ENCODE measurements at regions not wholly inside any gene's neighbourhood (a gene's known extent, or its start where the extent isn't known, plus 50 kb on each side); places are given as distances from the start of the nearest gene placed in this dataset.

GRCh38 chr3:152620395-152620794 lies 214.5 kb upstream of the P2RY1 start:
- peaks cover 7% of the 10 kb centered on the region for H3K9me3 Mint-ChIP-seq
- H3K4me3 Mint-ChIP-seq = no peak overlapping the region
- no peak overlapping the region for H3K27ac Mint-ChIP-seq
- intact Hi-C loops (cut with micrococcal nuclease) = no loop called here
- no peaks in the 10 kb centered on the region for H3K36me3 Mint-ChIP-seq (ENCODE audit: low read depth)
- no peaks in the 10 kb centered on the region for H3K27me3 Mint-ChIP-seq
- peaks cover 7% of the 10 kb centered on the region for H3K4me1 Mint-ChIP-seq (ENCODE audit: low read depth)

DNA sequence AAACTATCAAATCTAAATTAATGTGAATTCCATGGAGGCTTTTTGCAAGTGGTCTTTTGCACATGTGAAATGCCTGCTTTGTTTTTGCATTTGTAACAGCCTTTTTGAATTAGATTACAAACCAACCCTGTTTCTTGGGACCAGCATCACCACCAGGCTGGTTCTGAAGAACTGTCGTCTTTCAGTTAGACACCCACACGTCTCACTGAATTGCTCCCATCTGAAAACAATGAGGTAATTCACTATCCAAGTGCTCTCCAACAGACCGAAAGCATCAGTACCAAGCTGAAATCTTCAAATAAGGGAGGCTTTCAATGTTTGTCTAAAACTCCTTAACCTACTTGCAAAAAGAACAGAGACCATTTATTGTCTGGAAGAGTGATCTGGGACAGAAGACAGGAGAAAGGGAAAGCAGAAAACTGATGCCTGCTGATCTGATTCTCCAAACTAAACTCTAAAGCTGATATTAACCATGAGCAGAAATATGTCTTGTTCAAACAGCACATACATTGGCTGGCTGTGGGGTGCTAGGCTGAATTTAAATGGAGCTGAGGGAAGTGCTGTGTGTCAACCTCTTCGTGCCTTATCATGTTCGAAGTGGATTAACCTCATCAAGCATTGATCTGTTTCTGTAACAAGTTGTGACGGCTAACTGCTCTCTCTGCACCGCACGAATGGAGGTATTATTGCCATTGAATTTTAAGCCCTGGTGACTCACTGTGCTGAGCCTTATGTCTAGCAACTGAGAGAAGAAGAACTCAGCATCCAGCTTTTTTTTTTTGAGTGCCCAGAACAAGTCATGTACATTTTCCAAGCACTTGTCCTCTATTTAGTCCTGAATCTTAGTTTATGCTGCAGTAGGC lies 213.7 kb upstream of the P2RY1 start:
- H3K4me1 Mint-ChIP-seq (ENCODE audit: low read depth) = peaks cover 7% of the 10 kb centered on the region
- intact Hi-C loops (cut with micrococcal nuclease) = no loop called here
- H3K9me3 Mint-ChIP-seq = no peaks in the 10 kb centered on the region
- no peak overlapping the region for H3K4me3 Mint-ChIP-seq
- no peaks in the 10 kb centered on the region for H3K27me3 Mint-ChIP-seq
- no peak overlapping the region for H3K27ac Mint-ChIP-seq
- no peaks in the 10 kb centered on the region for H3K36me3 Mint-ChIP-seq (ENCODE audit: low read depth)

DNA sequence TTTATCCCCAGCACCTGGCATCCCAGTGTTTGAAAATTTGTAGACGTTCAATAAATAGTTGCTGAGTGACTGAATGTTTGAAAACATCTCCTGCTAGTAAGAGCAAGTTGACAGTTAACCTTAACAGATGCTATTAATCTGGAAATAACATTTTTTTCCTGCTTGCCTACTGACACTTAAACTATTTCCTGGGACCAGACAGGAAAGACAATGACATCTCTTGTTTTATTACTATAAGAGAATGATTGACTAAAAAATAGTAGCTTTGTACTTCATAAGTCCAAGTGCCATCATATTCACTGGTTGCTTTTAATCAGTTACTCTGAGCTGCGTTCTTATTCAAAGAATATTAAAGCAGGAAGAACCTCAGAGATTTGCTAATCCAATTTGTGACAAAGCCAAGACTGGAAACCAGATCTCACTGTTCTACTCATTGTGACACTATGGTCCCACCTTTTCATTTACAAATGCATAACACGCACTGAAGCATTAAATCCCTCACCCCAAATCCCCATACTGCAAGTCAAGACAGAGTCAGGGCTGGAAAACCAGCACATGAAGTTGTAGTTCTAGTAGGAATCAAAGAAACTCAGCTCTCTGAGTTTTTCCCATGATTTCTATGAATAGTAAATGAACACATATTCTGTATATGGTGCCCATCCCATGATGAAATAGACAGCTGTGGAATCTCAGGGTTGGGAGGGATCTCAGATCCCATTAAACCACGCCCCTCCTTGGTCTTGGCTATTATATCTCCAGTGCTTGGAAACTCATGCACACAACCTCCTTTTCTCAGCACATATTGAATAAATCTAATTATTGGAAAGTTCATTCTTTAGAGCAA lies 212.7 kb upstream of the P2RY1 start:
- Mint-ChIP-seq H3K9me3 (no peaks in the 10 kb centered on the region), H3K27me3 (no peaks in the 10 kb centered on the region), H3K27ac (no peak overlapping the region), H3K4me3 (no peak overlapping the region), H3K36me3 (ENCODE audit: low read depth) (no peaks in the 10 kb centered on the region), H3K4me1 (ENCODE audit: low read depth) (peaks cover 7% of the 10 kb centered on the region)
- intact Hi-C loops (cut with micrococcal nuclease) = no loop called here

- Mint-ChIP-seq H3K36me3 (ENCODE audit: low read depth) (no peaks in the 10 kb centered on the region), H3K4me1 (ENCODE audit: low read depth) (peaks cover 7% of the 10 kb centered on the region), H3K27ac (no peak overlapping the region), H3K9me3 (no peaks in the 10 kb centered on the region), H3K27me3 (no peaks in the 10 kb centered on the region), H3K4me3 (no peak overlapping the region)
- intact Hi-C loops (cut with micrococcal nuclease) = no loop called here
Measured at GRCh38 chr3:152622811-152623167, 212.1 kb upstream of the P2RY1 start.

DNA sequence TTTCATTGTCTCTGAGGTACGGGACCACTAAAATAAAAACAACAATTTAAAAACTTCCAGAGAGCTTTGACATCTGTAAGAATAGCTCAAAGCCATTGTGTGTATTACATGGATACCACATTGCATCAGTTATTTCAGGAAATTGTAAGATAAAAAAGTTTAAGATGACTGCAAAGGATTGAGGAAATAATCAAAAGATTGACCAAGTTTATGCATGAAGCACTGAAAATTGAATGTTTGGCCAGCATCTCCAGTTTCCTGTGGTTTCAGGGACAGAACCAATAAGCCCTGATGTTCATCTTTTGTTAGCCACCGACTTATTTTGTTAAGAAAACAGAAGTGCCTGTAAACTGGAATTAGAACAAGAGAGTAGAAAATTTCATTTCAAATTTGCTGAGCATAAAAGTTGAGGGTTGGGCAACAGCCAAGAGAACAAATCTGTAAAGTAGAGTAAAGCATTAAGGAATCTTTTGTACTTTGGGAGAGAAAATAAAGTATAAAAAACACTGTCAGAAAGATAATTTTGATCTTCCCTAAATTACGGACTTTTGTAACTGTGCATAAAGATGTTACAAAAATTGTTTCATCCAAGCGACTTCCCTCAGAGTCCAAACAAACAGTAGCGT lies 211.5 kb upstream of the P2RY1 start:
- Mint-ChIP-seq H3K4me1 (ENCODE audit: low read depth) (peaks cover 7% of the 10 kb centered on the region), H3K4me3 (no peak overlapping the region), H3K36me3 (ENCODE audit: low read depth) (no peaks in the 10 kb centered on the region), H3K27me3 (no peaks in the 10 kb centered on the region), H3K9me3 (no peaks in the 10 kb centered on the region), H3K27ac (no peak overlapping the region)
- intact Hi-C loops (cut with micrococcal nuclease) = no loop called here

DNA sequence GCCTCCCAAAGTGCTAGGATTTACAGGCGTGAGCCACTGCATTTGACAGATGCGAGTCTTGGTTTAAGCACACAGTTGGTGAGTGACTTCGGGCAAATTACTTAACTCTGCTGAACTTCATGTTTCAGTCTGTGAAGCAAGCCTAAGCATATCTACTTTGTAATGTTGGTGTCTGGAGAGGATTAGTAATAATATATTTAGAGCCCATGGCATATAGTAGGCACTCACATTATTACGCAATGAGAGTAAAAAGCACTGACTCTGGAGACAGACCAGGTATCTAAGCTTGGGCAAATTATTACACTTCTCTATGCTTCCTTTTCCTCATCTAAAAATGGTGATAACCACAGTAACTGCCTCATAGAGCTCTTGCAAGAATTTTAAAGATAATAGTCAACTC lies 208.7 kb upstream of the P2RY1 start:
- no peaks in the 10 kb centered on the region for H3K36me3 Mint-ChIP-seq (ENCODE audit: low read depth)
- no peak overlapping the region for H3K27ac Mint-ChIP-seq
- H3K4me3 Mint-ChIP-seq = no peak overlapping the region
- intact Hi-C loops (cut with micrococcal nuclease) = no loop called here
- no peaks in the 10 kb centered on the region for H3K9me3 Mint-ChIP-seq
- H3K27me3 Mint-ChIP-seq = no peaks in the 10 kb centered on the region
- peaks cover 7% of the 10 kb centered on the region for H3K4me1 Mint-ChIP-seq (ENCODE audit: low read depth)

DNA sequence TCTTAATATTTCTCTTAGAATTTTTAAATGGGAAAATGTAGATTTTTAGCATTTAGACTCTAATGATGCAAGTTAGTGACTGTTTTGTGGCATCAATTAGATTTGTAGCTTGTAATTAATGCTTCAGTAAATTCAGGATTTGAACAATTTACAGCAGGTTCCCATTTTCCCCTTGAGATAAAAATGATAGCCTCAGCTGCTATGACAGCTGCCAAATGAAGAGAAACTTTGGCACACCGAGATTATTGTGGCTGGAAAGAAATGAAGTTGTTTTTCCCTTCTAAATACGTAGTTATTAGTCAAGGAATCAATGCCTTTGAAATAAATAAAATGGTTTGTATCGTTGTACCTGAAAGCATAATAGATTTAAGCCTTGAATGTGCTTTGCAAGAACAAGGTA lies 206.4 kb upstream of the P2RY1 start:
- Mint-ChIP-seq H3K36me3 (ENCODE audit: low read depth) (no peaks in the 10 kb centered on the region), H3K4me3 (no peak overlapping the region), H3K27me3 (no peaks in the 10 kb centered on the region), H3K4me1 (ENCODE audit: low read depth) (peaks cover 4% of the 10 kb centered on the region), H3K27ac (no peak overlapping the region), H3K9me3 (no peaks in the 10 kb centered on the region)
- intact Hi-C loops (cut with micrococcal nuclease) = no loop called here

DNA sequence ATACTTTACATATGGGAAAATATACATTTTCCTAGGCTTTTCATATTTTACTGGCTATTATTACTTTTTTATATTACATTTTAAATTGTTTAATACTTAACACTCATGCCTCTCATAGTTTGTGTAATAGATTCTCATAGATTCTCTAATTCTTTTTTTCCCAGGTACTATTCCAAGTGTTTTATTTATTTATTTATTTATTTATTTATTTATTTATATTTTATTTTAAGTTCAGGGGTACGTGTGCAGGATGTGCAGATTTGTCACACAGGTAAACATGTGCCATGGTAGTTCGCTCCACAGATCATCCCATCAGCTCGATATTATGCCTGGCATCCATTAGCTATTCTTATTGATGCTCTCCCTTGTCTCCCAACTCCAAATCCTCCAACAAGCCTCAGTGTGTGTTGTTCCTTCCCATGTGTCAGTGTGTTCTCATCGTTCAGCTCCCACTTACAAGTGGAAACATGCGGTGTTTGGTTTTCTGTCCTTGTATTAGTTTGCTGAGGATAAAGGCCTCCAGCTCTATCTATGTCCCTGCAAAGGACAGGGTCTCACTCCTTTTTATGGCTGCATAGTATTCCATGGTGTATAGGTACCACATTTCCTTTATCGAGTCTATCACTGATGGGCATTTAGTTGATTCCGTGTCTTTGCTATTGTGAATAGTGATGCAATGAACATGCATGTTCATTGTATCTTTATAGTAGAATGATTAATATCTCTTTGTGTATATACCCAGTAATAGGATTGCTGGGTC lies 205.4 kb upstream of the P2RY1 start:
- no peaks in the 10 kb centered on the region for H3K9me3 Mint-ChIP-seq
- no peaks in the 10 kb centered on the region for H3K36me3 Mint-ChIP-seq (ENCODE audit: low read depth)
- no peak overlapping the region for H3K27ac Mint-ChIP-seq
- no peaks in the 10 kb centered on the region for H3K27me3 Mint-ChIP-seq
- H3K4me3 Mint-ChIP-seq = no peak overlapping the region
- intact Hi-C loops (cut with micrococcal nuclease) = no loop called here
- H3K4me1 Mint-ChIP-seq (ENCODE audit: low read depth) = no peaks in the 10 kb centered on the region

GRCh38 chr3:152635389-152635788 lies 199.5 kb upstream of the P2RY1 start:
- Mint-ChIP-seq H3K36me3 (ENCODE audit: low read depth) (no peaks in the 10 kb centered on the region), H3K27me3 (no peaks in the 10 kb centered on the region)

DNA sequence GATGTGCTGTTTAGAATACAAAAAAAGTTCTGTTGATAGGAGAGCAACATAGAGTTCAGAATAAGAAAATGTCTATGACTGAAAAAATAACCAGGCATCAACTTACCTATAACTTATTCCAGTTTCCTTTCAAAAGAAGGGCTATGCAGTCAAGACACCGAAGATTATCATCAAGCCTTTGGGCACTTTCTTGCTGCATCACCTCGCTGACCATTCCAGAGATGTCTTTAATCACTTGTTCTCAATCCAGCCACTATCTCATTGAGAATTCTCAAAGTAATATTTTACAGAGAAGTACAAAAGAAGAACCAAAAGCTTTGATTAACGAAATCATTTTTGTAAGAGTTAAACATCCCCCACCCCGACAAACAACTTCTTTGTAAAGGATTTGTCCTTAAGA lies 198.3 kb upstream of the P2RY1 start:
- intact Hi-C loops (cut with micrococcal nuclease) = no loop called here
- Mint-ChIP-seq H3K9me3 (no peaks in the 10 kb centered on the region), H3K27me3 (no peaks in the 10 kb centered on the region), H3K4me1 (ENCODE audit: low read depth) (no peaks in the 10 kb centered on the region), H3K36me3 (ENCODE audit: low read depth) (no peaks in the 10 kb centered on the region), H3K27ac (no peak overlapping the region), H3K4me3 (no peak overlapping the region)

More at GRCh38 chr3:152635389-152635788, 199.5 kb upstream of the P2RY1 start:
- no peaks in the 10 kb centered on the region for H3K4me1 Mint-ChIP-seq (ENCODE audit: low read depth)
- H3K9me3 Mint-ChIP-seq = no peaks in the 10 kb centered on the region
- intact Hi-C loops (cut with micrococcal nuclease) = no loop called here
- H3K4me3 Mint-ChIP-seq = no peak overlapping the region
- H3K27ac Mint-ChIP-seq = no peak overlapping the region

- no peak overlapping the region for H3K4me3 Mint-ChIP-seq
- intact Hi-C loops (cut with micrococcal nuclease) = no loop called here
- H3K36me3 Mint-ChIP-seq (ENCODE audit: low read depth) = no peaks in the 10 kb centered on the region
- no peak overlapping the region for H3K27ac Mint-ChIP-seq
- H3K9me3 Mint-ChIP-seq = no peaks in the 10 kb centered on the region
- H3K27me3 Mint-ChIP-seq = no peaks in the 10 kb centered on the region
- no peaks in the 10 kb centered on the region for H3K4me1 Mint-ChIP-seq (ENCODE audit: low read depth)
Measured at GRCh38 chr3:152638214-152638613, 196.7 kb upstream of the P2RY1 start.

DNA sequence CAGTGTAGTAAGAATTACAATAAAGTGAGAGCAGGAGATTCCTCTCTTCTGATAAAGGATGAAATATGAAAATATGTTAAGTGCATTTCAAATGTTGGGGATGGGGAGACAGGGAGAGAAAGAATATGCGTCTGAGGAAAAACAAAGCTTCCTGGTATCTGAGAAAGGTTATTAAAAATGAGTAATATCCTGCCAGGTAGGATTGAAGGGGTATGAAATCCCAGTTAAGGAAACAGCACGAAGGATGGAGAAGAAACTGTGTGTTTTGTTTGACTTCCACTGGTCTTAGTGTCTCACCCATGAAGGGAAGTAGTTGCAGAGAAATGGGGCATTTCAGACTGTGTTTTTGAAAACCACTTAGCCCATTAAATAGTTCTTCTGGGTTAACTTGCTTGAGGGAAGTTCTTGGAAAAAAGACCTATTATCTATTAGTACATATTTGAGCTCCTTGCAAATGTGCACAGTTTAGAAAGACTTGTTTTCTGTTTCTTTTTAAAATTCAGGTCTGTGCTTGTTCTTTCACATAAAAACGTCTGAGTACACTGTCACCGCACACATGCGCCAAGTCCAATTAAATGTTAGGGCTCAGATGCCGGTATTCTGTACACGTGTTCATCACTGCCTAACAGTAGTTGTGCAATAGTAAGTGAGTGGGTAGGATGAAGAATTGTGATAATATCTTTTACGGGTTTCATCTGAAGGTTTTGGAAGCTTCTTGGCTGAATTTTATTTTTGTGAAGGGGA lies 196.1 kb upstream of the P2RY1 start:
- intact Hi-C loops (cut with micrococcal nuclease) = no loop called here
- peaks cover 1% of the 10 kb centered on the region for H3K9me3 Mint-ChIP-seq
- H3K27me3 Mint-ChIP-seq = no peaks in the 10 kb centered on the region
- H3K27ac Mint-ChIP-seq = no peak overlapping the region
- no peaks in the 10 kb centered on the region for H3K36me3 Mint-ChIP-seq (ENCODE audit: low read depth)
- no peak overlapping the region for H3K4me3 Mint-ChIP-seq
- H3K4me1 Mint-ChIP-seq (ENCODE audit: low read depth) = no peaks in the 10 kb centered on the region

GRCh38 chr3:152641198-152641597 lies 193.7 kb upstream of the P2RY1 start:
- H3K4me3 Mint-ChIP-seq = no peak overlapping the region
- no peaks in the 10 kb centered on the region for H3K27me3 Mint-ChIP-seq
- intact Hi-C loops (cut with micrococcal nuclease) = no loop called here
- peaks cover 6% of the 10 kb centered on the region for H3K9me3 Mint-ChIP-seq
- H3K4me1 Mint-ChIP-seq (ENCODE audit: low read depth) = no peaks in the 10 kb centered on the region
- no peak overlapping the region for H3K27ac Mint-ChIP-seq
- no peaks in the 10 kb centered on the region for H3K36me3 Mint-ChIP-seq (ENCODE audit: low read depth)

Measured in dendritic cell treated with granulocyte-macrophage colony-stimulating factor and Interleukin-4, amounts not matched to agents 40 ng/mL and 50 ng/mL, for 4 days (primary cell).